ENCODE measurements at regions not wholly inside any gene's neighbourhood (a gene's known extent, or its start where the extent isn't known, plus 50 kb on each side); places are given as distances from the start of the nearest gene placed in this dataset.
A peak's percentile ranks its signal among the peaks of the same experiment; 100 is the strongest.
"Not testable (repeated sequence)": the region's sequence is repeated elsewhere in the genome, so short reads cannot be mapped to it uniquely, and the experiment has no call there.

DNA sequence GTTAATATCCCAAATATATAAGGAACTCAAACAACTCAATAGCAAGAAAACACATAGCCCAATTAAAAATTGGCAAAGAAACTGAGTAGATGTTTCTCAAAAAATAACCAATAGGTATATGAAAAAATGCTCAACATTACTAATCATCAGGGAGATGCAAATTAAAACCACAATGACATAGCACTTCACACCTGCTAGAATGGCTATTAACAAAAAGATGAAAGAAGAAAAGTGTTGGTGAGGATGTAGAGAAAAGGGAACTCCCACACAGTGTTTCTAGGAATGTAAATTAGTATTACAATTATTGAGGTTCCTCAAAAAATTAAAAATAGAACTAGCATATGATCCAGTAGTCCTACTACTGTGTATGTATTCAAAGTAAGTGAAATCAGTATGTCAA, 1212.8 kb downstream of the DIAPH3 start:
- no peak for FAIRE-seq

DNA sequence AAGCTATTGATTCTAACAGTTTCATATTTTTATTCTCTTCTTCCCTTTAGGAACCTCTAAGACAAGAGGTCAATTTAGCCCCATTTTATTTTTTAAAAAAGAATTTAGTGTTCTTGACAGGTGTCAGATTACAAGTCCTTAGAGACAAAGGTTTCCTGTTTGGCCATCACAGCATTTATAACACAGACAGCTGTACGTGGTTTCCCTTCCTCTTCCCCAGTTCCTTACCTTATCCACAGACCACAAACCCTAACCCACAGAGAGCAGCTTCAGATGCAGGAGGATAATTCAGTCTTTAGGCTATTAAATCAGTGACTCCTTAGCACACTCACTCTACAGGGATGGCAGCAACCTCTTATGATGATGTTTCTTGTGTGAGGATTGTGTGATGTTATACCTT, 1210.1 kb downstream of the DIAPH3 start:
- no peak for FAIRE-seq

DNA sequence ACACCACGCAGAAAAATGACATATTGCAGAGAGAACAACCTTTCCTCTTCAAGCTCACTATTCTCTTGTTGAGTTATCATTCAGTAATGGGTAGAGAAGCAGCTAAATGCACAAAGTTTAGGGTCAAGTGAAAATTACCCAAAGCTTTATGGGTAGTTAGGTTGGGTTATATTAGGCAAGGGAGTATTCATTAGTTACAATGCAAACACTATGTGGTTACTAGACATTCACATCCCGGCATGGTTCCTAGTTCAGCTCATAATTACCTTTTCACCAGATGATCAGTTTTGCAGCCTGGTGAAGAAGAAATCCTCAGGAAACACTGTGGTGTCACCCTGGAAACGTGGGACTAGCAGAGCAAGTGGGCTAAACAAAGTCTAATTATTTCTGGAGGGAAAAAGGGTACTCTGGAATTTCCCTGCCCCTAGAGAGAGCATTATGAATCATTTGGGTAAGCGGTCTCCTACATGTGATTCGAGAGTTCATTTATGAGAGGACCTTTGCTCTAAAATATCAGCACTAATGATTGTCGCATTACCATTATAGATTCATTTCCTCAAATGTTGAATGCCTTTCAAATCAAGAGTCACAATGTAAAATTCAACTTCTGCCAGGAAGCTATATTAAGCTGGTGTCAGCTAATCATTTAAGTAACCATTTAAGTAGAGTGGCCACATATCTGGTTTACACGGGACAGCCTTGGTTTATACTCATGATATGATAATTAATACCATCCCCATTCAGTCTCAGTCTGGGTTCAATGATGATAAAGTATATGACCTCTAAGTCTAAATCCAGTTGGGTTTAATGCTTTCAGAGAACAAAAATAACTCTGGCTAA, 1208.0 kb downstream of the DIAPH3 start:
- no peak for FAIRE-seq

DNA sequence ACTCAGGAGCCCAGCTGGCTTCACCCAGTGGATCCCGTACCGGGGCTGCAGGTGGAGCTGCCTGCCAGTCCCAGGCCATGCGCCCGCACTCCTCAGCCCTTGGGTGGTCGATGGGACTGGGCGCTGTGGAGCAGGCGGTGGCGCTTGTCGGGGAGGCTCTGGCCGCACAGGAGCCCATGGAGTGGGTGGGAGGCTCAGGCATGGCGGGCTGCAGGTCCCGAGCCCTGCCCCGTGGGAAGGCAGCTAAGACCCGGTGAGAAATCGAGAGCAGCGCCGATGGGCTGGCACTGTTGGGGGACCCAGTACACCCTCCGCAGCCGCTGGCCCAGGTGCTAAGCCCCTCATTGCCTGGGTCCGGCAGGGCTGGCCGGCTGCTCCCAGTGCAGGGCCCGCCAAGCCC, 1205.6 kb downstream of the DIAPH3 start:
- FAIRE-seq = not testable (repeated sequence)

DNA sequence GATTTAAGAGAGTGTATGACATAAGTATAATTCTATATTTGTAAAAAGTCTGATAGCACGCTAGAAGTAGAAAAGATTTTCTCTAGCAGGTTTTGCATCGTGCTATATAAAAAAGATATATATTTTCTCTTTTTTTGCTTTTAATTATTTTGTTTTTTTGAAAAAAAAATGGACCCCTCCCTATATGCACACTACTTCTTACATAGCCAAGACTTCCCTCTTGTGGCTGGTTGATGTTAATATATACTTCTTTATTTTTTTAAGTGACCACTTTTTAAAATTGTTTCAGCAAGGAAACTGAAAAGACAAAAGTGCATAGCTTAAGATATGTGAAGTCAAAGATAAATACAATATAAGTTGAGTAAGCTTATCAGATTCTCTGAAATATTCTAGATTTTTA, 1202.8 kb downstream of the DIAPH3 start:
- peak; percentile 53 for FAIRE-seq

DNA sequence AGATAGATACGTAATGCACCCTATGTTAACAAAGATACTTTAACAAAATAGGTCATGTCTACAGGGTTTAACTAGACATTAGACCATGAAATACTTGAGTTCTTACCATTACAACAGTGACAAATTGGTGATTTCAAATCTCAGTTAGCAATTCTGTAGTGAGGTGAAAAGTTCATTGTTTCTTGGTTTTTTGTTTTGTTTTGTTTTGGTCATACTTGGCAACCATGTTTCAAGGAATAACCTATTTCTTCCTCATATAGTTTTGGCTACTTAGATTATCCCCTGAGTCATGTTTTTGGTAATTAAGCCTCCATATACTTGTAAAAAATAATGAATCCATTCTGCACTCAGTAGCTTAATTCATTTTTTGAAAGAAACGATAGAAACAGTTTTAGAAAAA, 1200.4 kb downstream of the DIAPH3 start:
- FAIRE-seq = no peak

DNA sequence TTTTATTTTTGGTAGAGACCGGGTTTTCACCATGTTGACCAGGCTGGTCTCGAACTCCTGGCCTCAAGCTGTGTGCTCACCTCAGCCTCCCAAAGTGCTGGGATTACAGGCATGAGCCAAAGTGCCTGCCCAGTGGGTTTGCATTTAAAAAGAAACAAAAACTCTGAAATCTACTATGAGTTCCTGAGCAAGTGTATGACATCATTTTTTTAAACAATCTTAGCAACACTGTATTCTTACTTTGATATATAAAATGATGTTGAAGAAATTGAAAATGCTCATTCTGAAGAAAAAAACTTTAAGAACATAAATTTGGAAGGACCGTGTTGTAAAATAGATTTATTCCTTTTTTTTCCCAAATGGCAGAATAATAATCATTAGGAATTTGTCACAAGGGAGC, 1199.7 kb downstream of the DIAPH3 start:
- no peak for FAIRE-seq

DNA sequence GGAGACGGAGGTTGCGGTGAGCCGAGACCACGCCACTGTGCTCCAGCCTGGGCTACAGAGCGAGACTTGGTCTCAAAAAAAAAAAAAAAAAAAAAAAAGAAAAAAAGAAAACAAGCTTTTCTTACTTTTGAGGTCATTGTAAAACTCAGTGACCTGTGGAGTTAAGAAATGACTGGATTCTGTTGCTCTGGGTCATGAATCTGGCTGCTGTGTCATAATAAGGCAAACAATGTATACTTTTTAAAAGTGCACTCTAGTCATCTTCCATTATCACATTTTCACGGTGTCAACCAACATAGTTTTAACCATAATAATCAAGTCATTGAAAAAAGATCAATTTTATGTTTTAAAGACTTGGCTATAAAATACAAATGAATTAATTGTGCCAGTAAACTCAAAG, 1186.6 kb downstream of the DIAPH3 start:
- FAIRE-seq = no peak

DNA sequence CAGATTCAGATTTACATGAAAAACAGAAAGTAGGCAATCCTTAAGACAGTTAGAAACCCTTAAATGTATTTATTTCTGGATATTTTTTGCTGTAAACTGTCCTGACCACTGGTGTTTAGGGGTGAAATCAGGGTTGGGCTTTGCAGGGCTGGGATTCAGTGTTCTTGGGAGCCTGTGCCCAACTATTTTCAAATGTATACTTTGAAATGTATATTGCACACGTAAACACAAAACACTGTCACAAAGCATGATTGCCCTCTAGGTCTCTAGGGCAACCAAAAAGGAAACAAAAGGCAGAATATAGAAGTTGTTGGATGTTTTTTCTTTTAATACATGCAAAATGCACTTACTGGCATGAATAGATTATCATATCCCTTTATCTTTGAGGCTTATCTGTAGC, 1185.4 kb downstream of the DIAPH3 start:
- FAIRE-seq = no peak

DNA sequence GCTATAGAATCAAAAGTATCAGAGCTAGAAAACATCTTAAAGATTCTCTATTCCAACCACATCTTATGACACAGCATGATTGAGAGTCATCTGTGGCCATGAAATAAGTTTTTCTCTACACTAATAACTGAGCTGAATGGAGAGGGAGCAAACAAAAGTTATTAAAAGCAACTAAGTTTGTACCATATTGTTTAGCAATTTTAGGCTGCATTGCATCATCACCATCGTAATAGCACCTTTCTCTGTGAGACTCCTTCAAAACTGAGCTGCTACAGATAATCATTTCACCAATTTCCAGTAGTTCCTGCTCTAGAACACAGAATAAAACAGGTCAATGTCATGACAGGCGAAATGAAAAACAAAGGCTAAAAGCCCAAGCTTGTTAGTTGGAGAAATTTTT, 1183.9 kb downstream of the DIAPH3 start:
- FAIRE-seq = no peak

DNA sequence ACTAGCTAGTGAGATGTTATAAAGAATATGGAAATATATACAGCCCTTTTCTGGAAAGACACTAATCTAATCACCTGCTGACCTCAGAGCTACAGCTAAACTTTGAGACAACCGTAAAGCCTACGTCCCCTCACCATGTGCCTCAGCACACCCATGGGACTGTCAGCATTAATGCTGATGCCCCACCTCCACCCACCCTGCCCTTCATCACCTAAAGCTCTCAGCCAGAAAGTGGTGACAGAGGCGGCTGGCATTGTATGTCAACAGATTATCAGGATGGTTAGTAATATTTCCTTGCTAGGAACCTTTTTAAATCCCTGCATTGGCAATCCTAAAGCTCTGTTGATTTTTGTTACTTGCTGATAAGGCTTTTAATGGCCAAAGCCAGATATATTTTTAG, 1177.9 kb downstream of the DIAPH3 start:
- FAIRE-seq = no peak

DNA sequence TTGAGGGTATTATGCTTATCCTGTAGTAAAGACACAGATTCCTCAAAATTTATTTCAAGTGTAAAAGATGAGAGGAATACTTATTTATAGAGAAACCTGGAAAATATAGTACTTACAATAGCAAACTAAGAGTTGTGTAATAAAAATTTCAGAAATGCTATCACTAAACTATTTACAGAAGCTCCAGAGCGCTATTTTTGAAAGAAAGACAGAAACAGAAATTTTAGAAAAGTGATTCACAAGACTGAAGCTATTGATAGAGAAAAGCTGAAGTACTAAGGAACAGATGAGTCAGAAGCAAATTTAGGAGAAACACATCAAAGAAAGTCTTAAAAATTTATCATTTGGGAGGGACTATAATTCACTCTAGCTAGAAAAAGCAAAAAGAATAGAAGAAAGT, 1174.2 kb downstream of the DIAPH3 start:
- no peak for FAIRE-seq

DNA sequence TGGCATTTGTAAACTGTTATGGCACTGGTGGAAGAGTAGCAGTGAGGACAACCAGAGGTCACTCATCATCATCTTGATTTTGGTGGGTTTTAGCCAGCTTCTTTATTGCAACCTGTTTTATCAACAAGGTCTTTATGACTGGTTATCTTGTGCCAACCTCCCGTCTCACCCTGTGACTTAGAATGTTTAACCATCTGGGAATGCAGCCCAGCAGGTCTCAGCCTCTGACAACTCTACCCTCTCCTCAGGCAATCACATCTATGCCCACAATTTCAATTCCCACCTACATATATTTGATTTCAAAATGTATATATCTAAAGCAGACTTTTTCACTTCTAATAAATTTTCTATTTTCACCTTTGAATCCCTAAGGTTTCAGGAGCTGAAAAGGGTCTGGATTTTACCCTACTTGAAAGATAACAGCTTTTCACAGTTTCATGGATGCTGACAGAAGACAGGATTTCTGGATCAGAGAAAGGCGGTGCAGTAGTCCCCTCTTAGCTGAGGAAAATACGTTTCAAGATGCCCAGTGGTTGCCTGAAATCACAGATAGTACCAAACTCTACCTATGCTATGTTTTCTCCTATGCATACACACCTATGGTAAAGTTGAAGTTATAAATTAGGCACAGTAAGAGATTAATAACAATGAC, 1171.8 kb downstream of the DIAPH3 start:
- FAIRE-seq = no peak

DNA sequence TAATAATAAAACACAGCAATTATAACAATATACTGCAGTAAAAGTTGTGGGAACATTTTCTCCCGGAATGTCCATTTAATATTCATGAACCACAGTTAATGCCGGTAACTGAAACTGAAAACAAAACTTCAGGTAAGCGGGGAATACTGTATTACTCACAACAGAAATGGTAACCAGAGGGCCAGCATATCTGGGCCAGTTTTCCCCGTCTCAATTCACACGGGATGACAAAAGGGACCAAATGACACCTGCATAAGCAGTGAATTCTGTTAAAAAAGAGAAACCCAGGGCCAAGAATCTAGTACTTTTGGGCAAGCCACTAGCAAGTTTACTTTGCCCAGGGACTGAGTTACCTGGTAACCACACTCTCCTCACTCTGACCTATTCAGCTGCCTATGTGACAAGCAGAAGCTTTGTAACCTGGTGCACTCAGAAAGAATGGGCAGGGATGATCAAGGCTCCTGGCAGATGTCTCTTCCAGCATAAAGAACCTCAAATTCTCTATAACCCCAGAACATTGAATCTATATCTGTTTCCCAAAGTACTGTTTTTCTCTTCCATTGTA, 1171.2 kb downstream of the DIAPH3 start:
- no peak for FAIRE-seq

DNA sequence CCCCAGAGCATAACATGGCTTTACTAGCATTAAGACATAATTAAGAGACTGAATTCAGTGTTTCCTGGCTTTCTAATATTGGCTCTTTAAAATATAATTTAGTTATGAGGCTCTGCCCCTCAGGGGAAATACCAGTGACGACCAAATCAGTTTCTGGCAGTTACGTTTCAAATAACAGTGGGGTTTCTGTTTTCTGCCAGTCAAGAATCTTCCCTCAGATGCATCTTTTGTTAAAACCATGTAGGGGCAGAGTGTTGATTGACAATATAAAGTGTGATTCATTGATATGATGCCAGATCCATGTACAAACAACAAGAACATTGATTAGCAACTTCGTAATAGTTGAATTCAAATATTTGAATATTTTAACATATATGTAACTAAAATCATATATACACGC, 1169.7 kb downstream of the DIAPH3 start:
- no peak for FAIRE-seq

DNA sequence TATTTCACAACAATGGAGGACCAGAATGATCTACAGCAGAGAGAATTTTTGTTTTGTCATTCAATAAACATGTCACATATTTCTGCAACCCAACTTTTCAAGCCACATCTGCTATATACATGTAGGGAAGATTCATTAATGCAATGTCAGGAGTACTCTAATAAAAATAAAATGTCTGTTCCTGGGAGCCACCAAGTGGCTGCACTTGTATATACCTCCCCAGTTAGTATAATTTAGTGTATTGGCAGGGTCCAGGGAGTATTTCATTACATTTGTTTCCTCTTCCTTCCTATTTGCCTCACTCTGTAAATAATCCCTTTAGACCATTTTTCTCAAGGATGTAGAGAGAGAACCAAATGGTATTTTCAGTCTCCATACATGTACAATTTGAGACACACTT, 1169.0 kb downstream of the DIAPH3 start:
- no peak for FAIRE-seq

DNA sequence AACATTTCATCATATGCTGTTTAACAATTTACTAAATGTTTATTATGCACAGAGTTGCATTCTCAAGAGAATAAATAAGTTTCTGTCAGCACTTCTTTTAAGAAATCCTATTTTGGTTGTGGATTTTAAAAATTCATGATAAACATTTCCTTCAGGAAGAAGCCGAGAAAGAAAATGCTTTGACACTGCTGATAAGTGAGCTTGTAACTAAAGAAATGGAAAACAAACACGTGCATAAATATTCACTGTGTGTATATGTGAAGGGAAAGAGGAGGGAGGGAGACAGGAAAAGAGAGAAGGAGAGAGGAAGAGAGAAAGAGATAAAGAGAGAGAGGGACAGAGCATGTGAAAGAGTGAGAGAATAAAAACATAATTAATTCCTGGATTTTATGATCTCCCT, 1165.0 kb downstream of the DIAPH3 start:
- FAIRE-seq = no peak

DNA sequence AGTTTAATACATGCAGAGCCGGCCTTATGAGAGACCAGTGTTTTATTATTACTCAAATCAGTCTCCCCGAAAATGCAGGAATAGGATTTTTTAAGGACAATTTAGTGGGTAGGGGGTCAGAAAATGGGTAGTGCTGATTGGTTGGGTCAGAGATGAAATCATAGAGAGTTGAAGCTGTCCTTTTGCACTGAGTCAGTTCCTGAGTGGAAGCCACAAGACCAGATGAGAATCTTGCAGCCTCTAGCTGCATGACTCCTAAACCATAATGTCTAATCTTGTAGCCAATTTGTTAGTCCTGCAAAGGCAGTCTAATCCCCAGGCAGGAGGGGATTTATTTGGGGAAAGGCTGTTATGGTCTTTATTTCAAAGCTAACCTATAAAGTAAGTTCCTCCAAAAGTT, 1163.9 kb downstream of the DIAPH3 start:
- no peak for FAIRE-seq

DNA sequence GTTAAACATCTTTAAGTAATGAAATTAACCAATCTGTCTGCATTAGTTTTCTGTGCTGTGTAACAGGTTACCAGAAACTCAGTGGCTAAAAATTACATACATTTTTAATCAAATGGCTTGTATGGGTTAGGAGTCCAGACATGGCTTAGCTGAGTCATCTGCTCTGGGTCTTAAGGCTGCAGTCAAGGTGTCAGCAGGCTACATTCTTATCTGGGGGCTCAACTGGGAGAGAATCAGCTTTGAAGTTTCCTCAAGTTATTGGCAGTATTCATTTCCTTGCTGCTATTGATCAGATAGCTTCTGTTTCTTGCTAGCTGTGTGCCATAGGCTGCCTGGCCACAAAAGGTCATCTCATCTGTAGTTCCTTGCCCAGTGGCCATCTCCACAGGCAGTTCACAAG, 1163.0 kb downstream of the DIAPH3 start:
- no peak for FAIRE-seq

DNA sequence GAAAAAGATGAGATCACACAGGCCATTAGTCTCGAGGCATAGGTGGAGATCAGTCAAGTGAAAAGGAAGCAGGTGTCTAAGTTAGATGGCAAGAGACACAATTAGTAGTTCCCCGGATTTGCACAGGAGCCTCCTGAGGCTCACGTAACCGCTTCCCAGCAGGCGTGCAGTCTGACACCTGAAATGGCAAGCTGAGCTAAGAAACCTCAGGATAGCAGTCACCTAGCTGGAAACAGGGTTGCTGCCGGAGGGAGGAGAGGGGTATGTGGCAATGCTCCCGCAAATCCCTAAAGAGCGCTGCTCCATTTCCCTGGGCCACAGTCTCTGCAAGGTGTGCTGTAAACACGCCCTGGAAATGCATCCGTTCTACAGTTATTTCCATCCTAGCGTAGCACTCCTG, 1151.0 kb downstream of the DIAPH3 start:
- no peak for FAIRE-seq

DNA sequence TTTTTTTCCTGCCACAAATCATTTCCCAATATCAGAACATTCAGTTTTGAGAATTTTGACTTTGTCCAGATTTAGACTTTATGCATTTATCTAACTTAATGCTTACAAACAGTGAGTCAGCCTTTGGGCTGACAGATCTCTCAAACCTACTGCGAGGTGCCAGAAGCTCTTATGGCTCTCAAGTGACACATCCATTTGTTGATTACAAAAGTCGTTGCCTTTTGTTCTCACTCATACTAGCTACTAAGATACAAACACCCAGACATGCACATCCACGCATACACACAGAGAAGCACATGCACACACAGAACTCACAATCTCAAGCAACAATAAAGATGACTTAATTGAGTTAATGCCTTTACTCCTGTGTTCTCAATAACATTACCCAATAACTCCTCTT, 1147.5 kb downstream of the DIAPH3 start:
- FAIRE-seq = no peak

DNA sequence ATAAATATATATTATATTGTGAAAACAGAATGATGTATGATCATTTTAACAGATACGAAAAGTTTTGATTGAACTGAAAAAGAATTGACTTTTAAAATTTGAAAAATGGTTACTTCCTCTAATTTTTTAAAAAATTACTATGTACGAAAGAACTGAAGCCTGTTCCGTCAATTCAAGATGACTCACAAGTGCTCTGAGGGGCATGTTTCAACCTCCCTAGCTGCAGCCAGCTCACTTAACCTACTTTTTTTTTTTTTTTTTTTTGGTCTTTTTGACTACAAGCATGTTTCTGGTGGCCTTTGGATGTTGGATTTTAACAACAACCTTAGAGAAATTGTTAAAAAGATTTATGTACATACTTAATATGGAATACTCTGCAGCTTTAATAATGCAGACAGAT, 1139.3 kb downstream of the DIAPH3 start:
- no peak for FAIRE-seq

DNA sequence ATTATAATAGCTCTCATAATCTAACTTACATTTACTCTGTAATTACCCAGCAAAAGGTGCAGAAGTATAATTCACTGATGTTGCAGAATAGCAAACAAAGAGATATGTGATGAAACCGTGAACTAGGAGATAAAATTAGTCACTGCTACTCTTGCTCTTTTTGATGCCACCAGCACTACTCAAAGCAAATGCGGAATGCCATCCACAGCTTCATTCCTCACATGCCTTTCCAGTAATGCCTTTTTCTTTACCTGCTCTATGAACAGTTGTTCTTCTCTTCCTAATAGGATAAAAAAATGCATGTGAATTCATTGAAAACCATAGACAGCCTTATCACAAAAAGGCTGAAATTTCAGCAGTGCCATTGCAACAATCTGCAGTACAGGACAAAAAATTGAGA, 1129.5 kb downstream of the DIAPH3 start:
- no peak for FAIRE-seq

DNA sequence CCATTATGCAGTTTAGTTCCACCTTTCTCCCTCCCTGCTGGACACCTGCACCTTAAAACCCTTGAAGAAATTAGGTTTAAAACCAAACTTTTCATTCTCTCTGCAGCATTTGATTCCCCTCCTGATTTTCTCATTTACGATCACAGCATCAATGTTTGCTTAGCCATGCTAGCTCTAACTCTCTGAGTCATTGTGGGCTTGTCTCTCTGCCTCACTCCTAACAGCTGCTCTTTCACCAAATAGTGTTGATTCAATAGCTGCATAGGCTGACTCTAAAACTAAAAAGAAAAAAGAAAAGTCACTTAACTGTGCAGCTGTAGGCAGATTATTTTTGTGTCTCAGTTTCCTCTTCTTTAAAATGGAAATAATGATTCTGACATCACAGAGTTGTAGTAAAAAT, 1124.9 kb downstream of the DIAPH3 start:
- FAIRE-seq = no peak

DNA sequence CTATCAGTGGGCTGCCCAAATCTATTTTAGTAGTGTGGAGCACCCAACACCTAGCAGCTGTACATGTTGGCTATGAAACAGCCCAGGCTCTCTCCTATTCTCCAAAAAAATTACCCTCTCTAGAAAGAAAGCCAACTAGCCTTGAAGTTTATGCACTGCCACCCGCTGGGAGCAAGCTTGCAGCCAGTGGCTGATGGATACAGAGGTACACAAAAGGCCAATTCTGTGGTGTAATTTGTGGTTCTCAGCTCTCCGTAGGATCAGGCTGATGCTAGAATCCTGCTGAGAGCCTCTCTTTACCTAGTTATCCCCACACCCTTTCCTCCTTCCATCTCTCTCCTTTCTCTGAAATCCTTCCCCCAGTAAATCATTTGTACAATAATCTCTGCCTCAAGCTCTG, 1120.7 kb downstream of the DIAPH3 start:
- no peak for FAIRE-seq
